ENCODE measurements at regions not wholly inside any gene's neighbourhood (a gene's known extent, or its start where the extent isn't known, plus 50 kb on each side); places are given as distances from the start of the nearest gene placed in this dataset.

DNA sequence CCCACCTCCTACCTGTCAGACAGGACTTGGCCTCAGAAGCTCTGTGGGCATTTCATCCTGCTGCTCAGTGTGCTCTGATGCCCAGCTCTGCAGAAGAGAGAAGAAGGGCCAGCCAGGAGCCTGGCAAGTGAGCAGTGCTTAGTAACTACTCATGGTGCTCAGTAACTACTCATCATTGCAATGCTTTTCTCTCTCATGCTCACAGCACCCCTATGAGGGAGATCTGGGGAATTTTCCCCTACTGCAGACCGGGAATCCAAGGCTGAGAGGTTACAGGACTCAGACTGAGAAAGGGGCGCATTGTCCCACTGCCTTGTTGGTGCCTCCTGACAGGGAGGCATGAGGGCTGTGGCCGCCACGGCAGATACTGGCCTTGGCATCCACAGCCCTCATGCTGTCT, 261.1 kb downstream of the C16orf95 start:
- Histone ChIP-seq H3K27ac (ENCODE audit: insufficient read depth, low read length) (no peak overlapping the region), H3K36me3 (ENCODE audit: control insufficient read depth, insufficient read depth, low read length) (no peaks in the 10 kb centered on the region), H3K79me2 (ENCODE audit: control insufficient read depth, insufficient read depth, low read length) (no peaks in the 10 kb centered on the region), H3K4me3 (replicated peaks in 1 of 4; ENCODE audit: control extremely low read depth in 1 of 4, insufficient read depth in 1 of 4, low read depth in 3 of 4, low read length in 4 of 4) (no peak overlapping the region), H3K27me3 (ENCODE audit: control insufficient read depth, insufficient read depth, low read length) (no peaks in the 10 kb centered on the region), H4K20me1 (ENCODE audit: control insufficient read depth, extremely low read depth, insufficient read depth, low read length) (no peaks in the 10 kb centered on the region), H2AFZ (ENCODE audit: low read length) (no peak overlapping the region), H3K4me2 (ENCODE audit: extremely low read depth, insufficient read depth, low read length) (no peak overlapping the region), H3K9ac (ENCODE audit: insufficient read depth, low read length) (no peak overlapping the region), H3K9me3 (ENCODE audit: control insufficient read depth, insufficient read depth, low read depth, low read length) (no peaks in the 10 kb centered on the region), H3K4me1 (ENCODE audit: control insufficient read depth, extremely low read depth, insufficient read depth, low read length) (no peaks in the 10 kb centered on the region)
- TF ChIP-seq EZH2 (IDR thresholded peaks at IDR 0.05; ENCODE audit: low read length, missing control alignments), result no peak
- TF ChIP-seq, protein P1, sequence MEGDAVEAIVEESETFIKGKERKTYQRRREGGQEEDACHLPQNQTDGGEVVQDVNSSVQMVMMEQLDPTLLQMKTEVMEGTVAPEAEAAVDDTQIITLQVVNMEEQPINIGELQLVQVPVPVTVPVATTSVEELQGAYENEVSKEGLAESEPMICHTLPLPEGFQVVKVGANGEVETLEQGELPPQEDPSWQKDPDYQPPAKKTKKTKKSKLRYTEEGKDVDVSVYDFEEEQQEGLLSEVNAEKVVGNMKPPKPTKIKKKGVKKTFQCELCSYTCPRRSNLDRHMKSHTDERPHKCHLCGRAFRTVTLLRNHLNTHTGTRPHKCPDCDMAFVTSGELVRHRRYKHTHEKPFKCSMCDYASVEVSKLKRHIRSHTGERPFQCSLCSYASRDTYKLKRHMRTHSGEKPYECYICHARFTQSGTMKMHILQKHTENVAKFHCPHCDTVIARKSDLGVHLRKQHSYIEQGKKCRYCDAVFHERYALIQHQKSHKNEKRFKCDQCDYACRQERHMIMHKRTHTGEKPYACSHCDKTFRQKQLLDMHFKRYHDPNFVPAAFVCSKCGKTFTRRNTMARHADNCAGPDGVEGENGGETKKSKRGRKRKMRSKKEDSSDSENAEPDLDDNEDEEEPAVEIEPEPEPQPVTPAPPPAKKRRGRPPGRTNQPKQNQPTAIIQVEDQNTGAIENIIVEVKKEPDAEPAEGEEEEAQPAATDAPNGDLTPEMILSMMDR (conservative IDR thresholded peaks at IDR 0.05 in 1 of 2, IDR thresholded peaks at IDR 0.05 in 1 of 2; ENCODE audit: low read depth in 1 of 2, low read length in 2 of 2), result peak; percentile 42 to 56
- peak; percentile 59 to 72 for DNase-seq (ENCODE audit: low read depth in 2 of 2)

DNA sequence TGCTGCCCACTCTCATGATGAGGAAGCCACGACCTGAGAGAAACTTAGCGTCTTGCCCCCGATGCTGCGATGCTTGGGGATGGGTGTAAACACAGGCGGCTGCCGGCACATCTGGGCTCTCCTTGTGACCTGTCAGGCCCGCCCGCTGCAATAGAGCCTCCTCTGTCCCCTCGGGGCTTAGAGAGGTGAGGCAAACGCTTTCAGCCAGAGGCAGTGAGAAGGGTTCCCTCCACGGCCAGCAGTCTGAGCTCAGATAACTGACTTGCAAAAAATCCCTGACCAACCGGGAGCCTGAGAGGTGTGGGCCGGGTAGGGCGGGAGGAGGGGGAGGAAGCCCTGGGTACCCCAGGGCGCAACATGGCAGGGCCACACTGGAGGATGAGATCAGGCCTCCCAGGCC, 260.6 kb downstream of the C16orf95 start:
- Histone ChIP-seq H3K4me2 (ENCODE audit: extremely low read depth, insufficient read depth, low read length) (no peak overlapping the region), H3K4me3 (replicated peaks in 1 of 4; ENCODE audit: control extremely low read depth in 1 of 4, insufficient read depth in 1 of 4, low read depth in 3 of 4, low read length in 4 of 4) (no peak overlapping the region)
- TF ChIP-seq, protein P1 (conservative IDR thresholded peaks at IDR 0.05 in 1 of 2, IDR thresholded peaks at IDR 0.05 in 1 of 2; ENCODE audit: low read depth in 1 of 2, low read length in 2 of 2), result no peak
- no peak for TF ChIP-seq EZH2 (IDR thresholded peaks at IDR 0.05; ENCODE audit: low read length, missing control alignments)

DNA sequence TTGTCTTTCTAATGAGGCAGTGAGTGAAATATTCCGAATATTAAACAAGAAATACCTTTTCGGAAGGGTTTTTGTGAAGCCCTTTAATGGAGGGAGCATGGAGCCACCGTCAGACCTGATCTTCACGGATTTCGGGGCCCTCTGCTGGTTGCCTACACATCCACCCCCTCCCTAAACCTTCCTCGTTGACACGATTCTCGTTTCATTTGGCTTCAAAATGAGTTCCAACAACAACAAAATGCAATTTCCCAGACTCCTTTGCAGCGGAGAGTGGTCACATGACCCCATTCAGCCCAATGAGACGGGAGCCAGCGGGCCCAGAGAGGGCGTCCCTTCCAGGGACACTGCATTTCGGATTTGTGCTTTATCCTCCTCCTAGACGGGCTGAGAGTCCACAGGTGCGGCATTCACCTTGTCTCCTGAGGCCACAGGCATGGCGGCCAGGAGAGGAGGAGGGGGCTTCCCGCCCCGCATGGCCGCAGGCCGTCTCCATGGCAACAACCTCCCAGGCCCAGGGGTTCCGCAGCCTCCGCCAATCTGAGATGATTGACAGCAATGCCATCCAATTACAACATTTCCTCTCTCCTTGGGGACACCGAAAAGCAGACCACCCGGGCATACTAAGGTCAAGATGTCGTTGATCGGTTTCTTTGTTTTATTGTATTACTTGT, 259.8 kb downstream of the C16orf95 start:
- no peak for TF ChIP-seq EZH2 (IDR thresholded peaks at IDR 0.05; ENCODE audit: low read length, missing control alignments)
- TF ChIP-seq, protein P1 (conservative IDR thresholded peaks at IDR 0.05 in 1 of 2, IDR thresholded peaks at IDR 0.05 in 1 of 2; ENCODE audit: low read depth in 1 of 2, low read length in 2 of 2), result peak; percentile 23 to 35
- peak in 1 of 2 donors; percentile 27 for DNase-seq (ENCODE audit: low read depth in 2 of 2)
- no peak overlapping the region for H3K9ac ChIP-seq (ENCODE audit: insufficient read depth, low read length)
- no peak overlapping the region for H3K27ac ChIP-seq (ENCODE audit: insufficient read depth, low read length)
- H3K4me2 ChIP-seq (ENCODE audit: extremely low read depth, insufficient read depth, low read length), result no peak overlapping the region
- no peaks in the 10 kb centered on the region for H4K20me1 ChIP-seq (ENCODE audit: control insufficient read depth, extremely low read depth, insufficient read depth, low read length)
- H3K9me3 ChIP-seq (ENCODE audit: control insufficient read depth, insufficient read depth, low read depth, low read length), result no peaks in the 10 kb centered on the region
- no peak overlapping the region for H2AFZ ChIP-seq (ENCODE audit: low read length)
- H3K79me2 ChIP-seq (ENCODE audit: control insufficient read depth, insufficient read depth, low read length), result no peaks in the 10 kb centered on the region
- no peaks in the 10 kb centered on the region for H3K27me3 ChIP-seq (ENCODE audit: control insufficient read depth, insufficient read depth, low read length)
- no peaks in the 10 kb centered on the region for H3K36me3 ChIP-seq (ENCODE audit: control insufficient read depth, insufficient read depth, low read length)
- H3K4me1 ChIP-seq (ENCODE audit: control insufficient read depth, extremely low read depth, insufficient read depth, low read length), result no peaks in the 10 kb centered on the region
- no peak overlapping the region for H3K4me3 ChIP-seq (replicated peaks in 1 of 4; ENCODE audit: control extremely low read depth in 1 of 4, insufficient read depth in 1 of 4, low read depth in 3 of 4, low read length in 4 of 4)

More for the DNA sequence above, 260.6 kb downstream of the C16orf95 start:
- no peaks in the 10 kb centered on the region for H3K79me2 ChIP-seq (ENCODE audit: control insufficient read depth, insufficient read depth, low read length)
- H3K27me3 ChIP-seq (ENCODE audit: control insufficient read depth, insufficient read depth, low read length), result no peaks in the 10 kb centered on the region
- H3K27ac ChIP-seq (ENCODE audit: insufficient read depth, low read length), result no peak overlapping the region
- no peaks in the 10 kb centered on the region for H3K9me3 ChIP-seq (ENCODE audit: control insufficient read depth, insufficient read depth, low read depth, low read length)
- no peaks in the 10 kb centered on the region for H3K4me1 ChIP-seq (ENCODE audit: control insufficient read depth, extremely low read depth, insufficient read depth, low read length)
- no peak overlapping the region for H3K9ac ChIP-seq (ENCODE audit: insufficient read depth, low read length)
- H2AFZ ChIP-seq (ENCODE audit: low read length), result no peak overlapping the region
- no peak for DNase-seq (ENCODE audit: low read depth in 2 of 2)
- no peaks in the 10 kb centered on the region for H3K36me3 ChIP-seq (ENCODE audit: control insufficient read depth, insufficient read depth, low read length)
- no peaks in the 10 kb centered on the region for H4K20me1 ChIP-seq (ENCODE audit: control insufficient read depth, extremely low read depth, insufficient read depth, low read length)
